ENCODE measurements at regions not wholly inside any gene's neighbourhood (a gene's known extent, or its start where the extent isn't known, plus 50 kb on each side); places are given as distances from the start of the nearest gene placed in this dataset.

GRCh38 chr2:8488001-8488738, 193.7 kb upstream of the ID2 start:
- in situ Hi-C loops (cut with MboI; ENCODE audit: low sequenced_read_pairs in 4 of 4), result no loop called here
- Histone ChIP-seq H3K27me3 (no peaks in the 10 kb centered on the region), H3K27ac (no peak overlapping the region), H3K36me3 (no peaks in the 10 kb centered on the region), H3K4me3 (no peak overlapping the region), H3K4me1 (peaks cover 0 to 3% of the 10 kb centered on the region in 2 donors), H3K9me3 (no peaks in the 10 kb centered on the region)
- intact Hi-C loops (cut with DNase I; ENCODE audit: low total_unique reads), result no loop called here
- ATAC-seq (no peak), DNase-seq (no peak)
- TF ChIP-seq CTCF (IDR thresholded peaks at IDR 0.05 in 4 of 5, conservative IDR thresholded peaks at IDR 0.05 in 1 of 5), result no peak

- in situ Hi-C loops (cut with MboI; ENCODE audit: low sequenced_read_pairs in 4 of 4) (no loop called here), intact Hi-C loops (cut with DNase I; ENCODE audit: low total_unique reads) (no loop called here)
- Histone ChIP-seq H3K9me3 (no peaks in the 10 kb centered on the region), H3K27ac (no peak overlapping the region), H3K4me1 (peaks cover 0 to 3% of the 10 kb centered on the region in 2 donors), H3K4me3 (no peak overlapping the region), H3K36me3 (no peaks in the 10 kb centered on the region), H3K27me3 (no peaks in the 10 kb centered on the region)
- DNase-seq (no peak), ATAC-seq (no peak)
- TF ChIP-seq CTCF (IDR thresholded peaks at IDR 0.05 in 4 of 5, conservative IDR thresholded peaks at IDR 0.05 in 1 of 5) (no peak), POLR2A (IDR thresholded peaks at IDR 0.05) (no peak)
Observed at GRCh38 chr2:8489221-8489620, 192.6 kb upstream of the ID2 start.

GRCh38 chr2:8489751-8490150, 192.1 kb upstream of the ID2 start:
- Histone ChIP-seq H3K4me1 (peaks cover 0 to 3% of the 10 kb centered on the region in 2 donors), H3K27me3 (no peaks in the 10 kb centered on the region), H3K36me3 (no peaks in the 10 kb centered on the region), H3K9me3 (no peaks in the 10 kb centered on the region), H3K4me3 (no peak overlapping the region), H3K27ac (no peak overlapping the region)
- ATAC-seq (no peak), DNase-seq (no peak)
- no peak for TF ChIP-seq POLR2A (IDR thresholded peaks at IDR 0.05)
- TF ChIP-seq CTCF (IDR thresholded peaks at IDR 0.05 in 4 of 5, conservative IDR thresholded peaks at IDR 0.05 in 1 of 5), result no peak
- in situ Hi-C loops (cut with MboI; ENCODE audit: low sequenced_read_pairs in 4 of 4) (no loop called here), intact Hi-C loops (cut with DNase I; ENCODE audit: low total_unique reads) (no loop called here)

DNA sequence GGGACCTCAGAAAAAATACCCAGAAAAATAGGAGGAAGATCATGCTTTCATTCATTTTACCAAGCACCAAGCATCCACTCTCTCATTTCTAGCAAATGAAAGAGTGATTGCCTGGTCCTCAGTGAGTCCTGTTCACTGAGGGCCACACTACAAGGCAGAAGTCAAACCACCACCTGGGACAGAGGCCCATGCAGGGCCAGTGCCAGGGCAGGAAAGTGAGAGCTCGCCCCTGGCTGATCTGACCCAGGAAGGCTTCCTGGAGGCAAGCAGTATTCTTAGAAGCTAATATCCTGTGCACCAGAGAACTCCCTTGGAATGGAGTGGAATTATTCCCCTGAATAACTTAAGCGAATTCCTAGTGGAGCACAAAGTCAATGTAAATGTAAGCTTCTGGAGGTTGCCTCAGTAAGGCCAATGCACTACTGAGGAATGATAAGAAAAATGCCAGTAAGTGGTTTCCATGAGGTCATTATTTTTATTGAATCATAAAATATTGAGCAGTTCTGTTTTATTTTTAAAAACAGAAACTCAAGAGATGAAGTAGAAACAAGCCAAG, 191.6 kb upstream of the ID2 start:
- no peak for ATAC-seq
- Histone ChIP-seq H3K27me3 (no peaks in the 10 kb centered on the region), H3K9me3 (no peaks in the 10 kb centered on the region), H3K36me3 (no peaks in the 10 kb centered on the region), H3K4me1 (peaks cover 0 to 3% of the 10 kb centered on the region in 2 donors), H3K4me3 (no peak overlapping the region), H3K27ac (no peak overlapping the region)
- no peak for DNase-seq
- intact Hi-C loops (cut with DNase I; ENCODE audit: low total_unique reads) (no loop called here), in situ Hi-C loops (cut with MboI; ENCODE audit: low sequenced_read_pairs in 4 of 4) (no loop called here)
- no peak for TF ChIP-seq CTCF (IDR thresholded peaks at IDR 0.05 in 4 of 5, conservative IDR thresholded peaks at IDR 0.05 in 1 of 5)
- TF ChIP-seq POLR2A (IDR thresholded peaks at IDR 0.05), result no peak
